ENCODE measurements at regions not wholly inside any gene's neighbourhood (a gene's known extent, or its start where the extent isn't known, plus 50 kb on each side); places are given as distances from the start of the nearest gene placed in this dataset.
"Not testable (repeated sequence)": the region's sequence is repeated elsewhere in the genome, so short reads cannot be mapped to it uniquely, and the experiment has no call there.

DNA sequence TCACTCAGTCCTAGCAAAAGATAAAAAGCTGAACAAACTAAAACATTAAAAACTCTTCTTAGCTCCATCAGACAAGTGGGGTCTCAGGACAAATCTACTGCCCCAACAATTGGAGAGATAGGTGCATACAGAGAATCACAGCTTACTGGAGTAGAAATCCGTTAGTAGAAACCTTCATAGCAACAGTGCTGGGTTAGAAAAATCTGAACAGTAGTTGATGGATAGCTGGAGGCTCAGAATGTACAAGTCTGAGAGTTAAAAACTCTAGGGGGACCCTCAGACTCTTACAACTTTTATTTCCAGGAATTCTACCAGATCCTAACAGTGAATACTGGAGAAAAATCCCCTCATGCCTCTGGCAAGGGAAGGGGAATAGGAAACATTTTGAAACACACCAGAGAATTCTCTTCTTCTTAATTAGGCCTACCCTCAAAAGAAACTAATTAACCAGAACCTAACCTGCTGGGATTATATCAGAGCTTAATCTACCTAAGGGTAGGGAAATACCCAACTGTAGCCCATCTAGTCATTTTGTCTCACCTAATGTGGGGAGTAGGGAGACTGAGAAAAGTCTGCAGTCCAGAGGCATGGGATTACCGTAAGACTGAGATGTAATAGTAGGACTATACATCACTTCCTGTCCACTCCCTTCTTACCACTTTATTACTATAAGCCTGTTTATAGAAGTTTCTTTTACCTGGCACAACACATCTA lies 165.0 kb upstream of the CTSO start:
- TF ChIP-seq CTCF (IDR thresholded peaks at IDR 0.05; ENCODE audit: insufficient read depth, low read depth, low read length, missing control alignments): no peak
- no peak overlapping the region for H3K4me3 ChIP-seq (ENCODE audit: low read length)
- no peak for DNase-seq (ENCODE audit: low read depth)

DNA sequence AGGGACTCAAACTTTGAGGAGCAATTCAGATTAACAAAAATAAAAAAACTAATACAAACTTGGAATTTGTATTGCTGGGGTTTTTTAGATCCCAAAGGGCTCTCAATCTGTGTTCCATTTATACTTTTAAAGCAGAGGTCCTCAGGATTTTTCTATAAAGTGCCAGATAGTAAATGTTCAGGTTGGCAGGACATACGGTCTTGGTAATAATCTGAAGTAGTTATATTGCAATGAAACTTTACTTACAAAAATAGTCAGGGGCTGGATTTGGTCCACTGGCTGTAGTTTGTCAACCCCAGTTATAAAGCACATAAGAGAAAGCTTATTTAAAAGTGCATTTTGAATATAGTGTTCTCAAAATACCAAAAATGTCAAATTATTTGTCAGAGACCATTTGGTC lies 164.1 kb upstream of the CTSO start:
- TF ChIP-seq CTCF (IDR thresholded peaks at IDR 0.05; ENCODE audit: insufficient read depth, low read depth, low read length, missing control alignments): no peak
- H3K4me3 ChIP-seq (ENCODE audit: low read length): no peak overlapping the region
- no peak for DNase-seq (ENCODE audit: low read depth)

DNA sequence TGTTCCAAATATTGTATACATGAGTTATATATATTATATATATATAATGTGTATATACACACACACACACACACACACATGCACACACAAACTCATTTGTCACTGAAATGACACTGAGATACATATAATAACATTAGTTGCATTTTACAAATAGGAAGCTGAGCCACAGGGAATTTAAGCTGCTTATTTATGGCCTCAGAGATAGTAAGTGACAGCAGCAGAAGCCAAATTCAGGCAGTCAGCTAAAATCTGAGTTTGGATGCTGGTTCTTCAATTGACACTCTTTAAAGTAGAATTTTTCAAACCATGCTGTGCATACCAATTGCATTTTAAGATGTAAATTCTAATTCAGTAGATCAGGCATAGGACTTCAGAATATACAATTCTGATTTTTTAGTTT lies 163.3 kb upstream of the CTSO start:
- no peak for DNase-seq (ENCODE audit: low read depth)
- TF ChIP-seq CTCF (IDR thresholded peaks at IDR 0.05; ENCODE audit: insufficient read depth, low read depth, low read length, missing control alignments): no peak
- no peak overlapping the region for H3K4me3 ChIP-seq (ENCODE audit: low read length)

- H3K4me3 ChIP-seq (ENCODE audit: low read length): no peak overlapping the region
- peak; percentile 27 for TF ChIP-seq CTCF (IDR thresholded peaks at IDR 0.05; ENCODE audit: insufficient read depth, low read depth, low read length, missing control alignments)
- peak; percentile 36 for DNase-seq (ENCODE audit: low read depth)
Measured at GRCh38 chr4:156113138-156113765, 159.6 kb upstream of the CTSO start.

- DNase-seq (ENCODE audit: low read depth): no peak
- TF ChIP-seq CTCF (IDR thresholded peaks at IDR 0.05; ENCODE audit: insufficient read depth, low read depth, low read length, missing control alignments): no peak
- H3K4me3 ChIP-seq (ENCODE audit: low read length): no peak overlapping the region
Measured at GRCh38 chr4:156111686-156112085, 158.0 kb upstream of the CTSO start.

- peak; percentile 93 for DNase-seq (ENCODE audit: low read depth)
- no peak overlapping the region for H3K4me3 ChIP-seq (ENCODE audit: low read length)
- peak; percentile 70 for TF ChIP-seq CTCF (IDR thresholded peaks at IDR 0.05; ENCODE audit: insufficient read depth, low read depth, low read length, missing control alignments)
Measured at GRCh38 chr4:156109943-156110900, 156.6 kb upstream of the CTSO start.

- not testable (repeated sequence) for DNase-seq (ENCODE audit: low read depth); H3K4me3 ChIP-seq (ENCODE audit: low read length)
Measured at GRCh38 chr4:156109087-156109486, 155.4 kb upstream of the CTSO start.

Data from epithelial cell of esophagus (primary cell).